Activated CD8-positive, alpha-beta memory T cell treated with anti-CD3 and anti-CD28 coated beads for 1 hour (primary cell): ENCODE measurements at regions not wholly inside any gene's neighbourhood (a gene's known extent, or its start where the extent isn't known, plus 50 kb on each side); places are given as distances from the start of the nearest gene placed in this dataset.

ENCODE experiments used
- DNase-seq, 2 donors: peaks; one replicate each; pipeline ENCODE4 v3.0.0-alpha.2; 2020; ENCODE audit warnings: low read depth in 1 of 2; ENCODE audit errors: extremely low read depth in 1 of 2

GRCh38 chr13:106354961-106355360 lies 180.5 kb downstream of the EFNB2 start:
- no peak for DNase-seq

GRCh38 chr13:106352850-106353249 lies 182.6 kb downstream of the EFNB2 start:
- DNase-seq = no peak

GRCh38 chr13:106351251-106351650 lies 184.2 kb downstream of the EFNB2 start:
- DNase-seq = no peak

DNA sequence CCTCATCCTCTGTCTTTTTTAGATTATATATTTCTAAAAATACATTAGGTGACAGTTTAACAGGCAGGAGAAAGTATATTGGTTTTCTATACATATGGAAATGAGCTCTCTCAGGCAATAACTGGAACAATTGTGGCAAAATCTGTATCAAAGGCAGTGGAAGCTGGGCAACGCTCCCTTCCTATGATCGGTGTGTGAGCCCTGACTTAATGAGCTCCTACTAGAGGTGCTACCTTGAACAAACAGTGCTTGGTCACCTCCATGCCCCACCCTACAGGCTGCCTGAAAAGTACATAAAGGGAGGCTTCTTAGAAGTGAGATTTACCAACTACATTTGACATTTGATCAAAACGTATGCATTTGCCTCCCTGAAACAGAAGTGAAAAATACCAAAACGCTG lies 185.3 kb downstream of the EFNB2 start:
- no peak for DNase-seq

DNA sequence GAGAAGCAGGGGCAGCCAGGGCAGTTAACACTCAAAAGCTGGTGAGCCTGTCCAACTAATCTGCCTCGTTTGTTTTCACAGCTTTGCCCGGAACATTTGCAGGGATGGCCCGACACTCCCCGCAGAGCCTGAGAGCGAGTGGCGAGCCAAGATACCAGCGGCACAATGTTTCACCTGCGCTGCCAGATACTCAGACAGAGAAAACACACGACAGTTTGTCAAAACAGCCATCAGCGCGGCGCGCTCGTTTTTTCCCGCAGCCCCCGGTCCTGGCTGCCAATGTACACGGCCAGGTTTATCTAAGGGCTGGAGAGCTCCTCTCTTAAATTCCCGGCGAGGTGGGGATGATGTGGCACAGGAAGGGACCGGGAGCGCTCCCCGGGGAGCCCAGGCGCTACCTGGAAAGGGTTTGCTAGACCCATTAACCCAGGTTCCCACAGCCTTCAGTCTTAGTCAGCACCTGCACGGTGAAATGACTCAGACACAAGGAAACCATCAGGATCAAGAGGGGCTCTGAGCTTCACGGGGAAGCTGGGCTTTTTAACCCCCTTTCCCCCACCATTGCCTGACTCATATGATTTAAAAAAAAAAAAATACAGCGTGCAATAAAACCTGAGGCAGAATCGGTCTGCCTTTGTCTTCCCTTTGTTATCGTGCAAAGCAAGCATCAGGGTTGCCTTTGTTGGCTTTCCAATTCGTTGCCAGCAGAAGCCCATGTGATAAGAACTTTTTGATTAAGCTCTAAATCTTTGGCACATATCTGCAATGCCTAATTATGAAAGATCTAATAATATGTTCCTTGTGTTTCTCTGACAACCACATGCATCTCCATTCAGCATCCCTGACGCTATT lies 186.2 kb downstream of the EFNB2 start:
- no peak for DNase-seq

- DNase-seq = no peak
Observed at GRCh38 chr13:106348075-106348840, 187.2 kb downstream of the EFNB2 start.

- DNase-seq = no peak
Observed at GRCh38 chr13:106344342-106344741, 191.1 kb downstream of the EFNB2 start.

- DNase-seq = no peak
Observed at GRCh38 chr13:106343836-106344235, 191.6 kb downstream of the EFNB2 start.

DNA sequence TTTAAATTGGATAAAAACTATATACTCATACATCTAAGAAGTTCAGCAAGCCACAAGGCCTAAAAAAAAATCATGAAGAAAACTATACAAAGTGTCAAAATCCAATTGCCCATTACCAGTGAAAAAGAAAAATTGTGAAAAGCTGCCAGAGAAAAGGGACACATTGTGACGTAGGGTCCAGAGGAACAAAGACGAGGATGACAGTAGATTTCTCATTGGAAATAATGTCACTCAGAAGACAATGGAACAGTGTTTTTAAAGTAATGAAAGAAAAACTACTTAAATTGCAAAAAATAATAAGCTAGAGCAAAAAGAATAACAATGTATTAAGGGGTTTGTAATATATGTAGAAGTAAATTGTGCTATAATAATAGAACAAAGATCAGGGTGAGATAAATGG lies 195.2 kb downstream of the EFNB2 start:
- DNase-seq = no peak

- no peak for DNase-seq
Observed at GRCh38 chr13:106337096-106337850, 198.2 kb downstream of the EFNB2 start.

DNA sequence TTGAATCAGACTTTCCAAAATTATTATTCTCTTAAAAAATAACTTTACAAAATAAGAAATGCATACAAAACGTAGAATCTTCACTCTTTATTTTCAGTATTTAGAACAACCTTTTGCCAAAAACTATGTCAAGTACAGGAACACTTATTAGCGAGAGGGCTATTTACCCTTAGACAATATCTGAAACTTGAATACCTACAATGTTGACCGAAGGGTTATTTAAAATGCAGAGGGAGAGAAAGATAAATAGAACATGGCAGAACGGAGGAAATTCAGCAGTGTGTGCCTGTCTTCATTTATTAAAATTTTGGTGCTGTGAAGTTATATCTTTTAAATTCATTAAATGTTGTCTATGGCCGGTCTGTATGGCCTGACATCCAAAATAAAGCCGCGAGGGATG lies 198.8 kb downstream of the EFNB2 start:
- DNase-seq = no peak

GRCh38 chr13:106332621-106333020 lies 202.8 kb downstream of the EFNB2 start:
- DNase-seq = no peak

DNA sequence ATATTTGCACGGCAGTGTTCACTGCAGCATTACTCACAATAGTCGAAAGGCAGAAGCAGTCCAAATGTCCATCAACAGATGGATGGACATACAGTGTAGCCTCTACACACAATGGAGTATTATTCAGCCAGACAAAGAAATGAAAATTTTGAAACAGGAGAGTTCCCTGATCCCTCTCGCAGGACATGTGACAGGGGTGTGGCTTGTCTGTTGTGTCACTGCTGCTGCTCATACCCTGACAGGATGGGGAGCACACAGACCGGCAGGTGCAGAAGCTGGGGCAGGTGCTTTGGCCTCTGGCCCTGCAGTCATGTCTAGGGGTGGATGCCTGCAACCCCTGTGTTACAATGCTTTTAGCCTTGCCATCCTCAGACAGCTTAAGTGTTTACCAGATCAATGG lies 204.3 kb downstream of the EFNB2 start:
- no peak for DNase-seq

- no peak for DNase-seq
Observed at GRCh38 chr13:106329941-106330340, 205.5 kb downstream of the EFNB2 start.

DNA sequence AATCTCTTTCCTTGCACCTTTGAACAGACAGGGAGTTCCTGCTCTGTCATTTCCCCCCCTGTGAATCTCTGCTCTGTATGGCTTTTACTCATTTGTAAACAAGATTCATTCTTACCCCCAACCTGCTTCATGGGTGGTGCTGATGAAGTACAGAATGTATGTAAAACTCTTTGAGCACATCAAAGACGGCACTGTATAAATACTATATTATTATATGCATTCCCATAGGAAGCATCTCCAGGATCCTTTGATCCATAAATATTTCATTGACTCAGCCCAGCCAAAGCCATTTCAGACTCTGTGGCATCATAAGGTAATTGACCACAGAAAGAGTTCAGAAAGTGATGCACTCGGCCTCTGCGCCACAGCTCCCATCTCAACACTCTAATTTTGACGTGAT lies 208.7 kb downstream of the EFNB2 start:
- no peak for DNase-seq

DNA sequence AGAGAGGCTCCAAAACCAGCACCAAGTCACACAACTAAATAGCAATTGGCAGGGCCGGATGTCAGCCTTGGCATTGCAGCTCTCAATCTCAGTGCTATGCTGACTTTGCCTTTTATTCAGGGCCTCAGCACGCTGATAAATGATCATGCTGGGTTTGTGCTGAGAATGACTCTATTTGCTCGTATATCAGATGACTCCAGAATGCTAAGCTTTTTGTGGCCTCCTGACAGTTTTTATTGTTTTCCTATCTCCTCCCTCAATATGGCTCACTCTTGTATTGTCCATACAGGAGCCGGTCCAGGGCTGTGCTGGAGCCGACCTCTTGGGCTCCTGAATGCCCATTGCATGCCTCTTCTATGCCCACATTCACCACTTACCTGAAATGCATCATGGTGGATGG lies 211.0 kb downstream of the EFNB2 start:
- no peak for DNase-seq

DNA sequence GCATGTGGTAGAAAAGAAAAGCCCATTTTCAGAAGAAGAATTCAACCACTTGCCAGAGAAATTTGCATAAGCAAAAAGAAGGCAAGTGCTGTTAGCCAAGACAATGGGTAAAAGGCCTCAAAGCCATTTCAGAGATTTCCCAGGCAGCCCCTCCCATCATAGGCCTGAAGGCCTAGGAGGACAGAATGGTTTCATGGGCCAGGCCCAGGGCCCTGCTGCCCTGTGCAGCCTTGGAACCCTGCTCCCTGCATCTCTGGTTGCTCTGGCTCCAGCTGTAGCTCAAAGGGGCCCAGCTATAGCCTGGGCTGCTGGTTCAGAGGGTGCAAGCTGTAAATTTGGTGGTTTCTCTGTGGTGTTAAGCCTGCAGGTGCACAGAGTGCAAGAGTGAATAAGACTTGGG lies 212.8 kb downstream of the EFNB2 start:
- no peak for DNase-seq

DNA sequence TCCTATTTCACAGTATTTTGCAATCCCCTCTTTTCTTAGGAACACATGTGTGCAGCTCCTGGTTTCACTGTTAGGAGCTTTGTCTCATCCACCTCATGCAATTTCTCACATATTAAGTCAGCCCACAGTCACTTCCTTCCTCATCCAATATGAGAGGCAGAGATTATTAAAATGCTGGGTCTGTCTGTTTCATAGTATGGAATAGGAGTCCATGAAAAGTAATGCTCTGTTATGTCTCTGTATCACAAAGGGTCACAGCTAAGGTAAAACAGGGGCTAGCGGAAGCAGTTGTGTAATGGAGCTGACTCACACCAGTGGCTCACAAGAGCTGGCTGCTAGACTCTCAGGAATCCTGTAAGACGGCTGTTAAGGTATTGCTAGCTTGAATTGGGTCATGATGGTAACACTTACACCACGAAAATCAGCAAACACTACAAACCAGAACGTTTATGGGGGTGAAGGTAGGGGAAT lies 216.5 kb downstream of the EFNB2 start:
- DNase-seq = no peak

- no peak for DNase-seq
Observed at GRCh38 chr13:106314417-106314816, 221.0 kb downstream of the EFNB2 start.

DNA sequence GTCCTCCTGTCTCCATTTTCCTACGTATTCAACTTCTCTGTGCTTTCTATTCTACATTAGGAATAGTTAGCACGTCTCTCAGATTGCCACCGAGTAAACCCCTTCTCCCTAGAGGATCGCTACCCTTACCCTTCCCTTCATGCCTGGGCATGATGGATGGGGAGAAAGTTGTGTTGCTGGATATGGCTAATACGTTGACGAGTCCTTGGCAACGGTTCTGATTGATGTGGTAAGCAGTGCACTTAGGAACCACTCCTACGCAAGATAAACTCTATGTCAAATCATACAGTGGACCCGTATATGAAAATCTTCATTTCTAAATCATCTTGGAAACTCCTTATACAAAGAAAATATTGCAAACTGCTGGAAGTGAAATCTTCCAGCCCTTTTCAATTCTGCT lies 224.5 kb downstream of the EFNB2 start:
- no peak for DNase-seq

- no peak for DNase-seq
Observed at GRCh38 chr13:106310291-106310865, 225.1 kb downstream of the EFNB2 start.
